GM19023 (cell line): ENCODE measurements at regions not wholly inside any gene's neighbourhood (a gene's known extent, or its start where the extent isn't known, plus 50 kb on each side); places are given as distances from the start of the nearest gene placed in this dataset.
"Not testable (repeated sequence)": the region's sequence is repeated elsewhere in the genome, so short reads cannot be mapped to it uniquely, and the experiment has no call there.

Source experiments
- ATAC-seq: cut with Tn5 transposase; IDR thresholded peaks from one replicate; pipeline ENCODE4 v1.9.1; 2021; ENCODE audit warnings: mild to moderate bottlenecking, moderate library complexity; ENCODE audit not compliant: unreplicated experiment

DNA sequence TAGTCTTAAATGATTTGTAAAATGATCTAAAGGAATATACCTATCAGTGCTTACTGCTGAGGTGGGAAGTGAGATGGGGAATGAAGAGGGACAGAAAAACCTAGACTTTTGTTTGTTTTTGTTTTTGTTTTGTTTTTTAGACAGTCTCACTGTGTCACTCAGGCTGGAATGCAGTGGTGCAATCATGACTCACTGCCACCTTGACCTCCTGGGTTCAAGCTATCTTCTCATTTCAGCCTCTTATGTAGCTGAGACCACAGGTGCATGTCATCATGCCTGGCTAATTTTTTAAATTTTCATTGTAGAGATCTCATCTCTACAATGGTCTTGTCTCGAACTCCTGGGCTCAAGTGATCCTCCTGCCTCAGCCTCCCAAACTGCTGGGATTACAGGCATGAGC lies 116.4 kb upstream of the SEM1 start:
- ATAC-seq, result no peak

GRCh38 chr7:96827701-96828100 lies 118.1 kb upstream of the SEM1 start:
- ATAC-seq, result no peak

- not testable (repeated sequence) for ATAC-seq
These were observed 119.5 kb upstream of the SEM1 start for GRCh38 chr7:96829121-96829520.

DNA sequence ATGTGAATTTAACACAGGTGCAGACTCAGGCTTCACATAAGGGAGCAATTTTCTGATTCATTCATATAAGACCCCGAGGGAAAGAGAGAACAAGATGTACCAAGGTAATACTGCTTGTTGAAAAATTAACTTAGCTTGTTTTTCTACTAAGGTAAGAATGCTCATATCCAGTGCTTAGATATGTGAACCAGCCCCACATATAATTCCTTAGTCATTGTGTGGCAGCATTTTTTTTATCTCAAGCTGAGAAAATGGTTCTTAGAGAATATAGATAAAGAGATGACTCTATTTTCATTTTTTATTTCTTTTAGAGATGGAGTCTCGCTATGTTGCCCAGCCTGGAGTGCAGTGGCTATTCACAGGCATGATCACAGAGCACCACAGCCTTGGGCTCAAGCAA lies 121.8 kb upstream of the SEM1 start:
- ATAC-seq, result no peak

DNA sequence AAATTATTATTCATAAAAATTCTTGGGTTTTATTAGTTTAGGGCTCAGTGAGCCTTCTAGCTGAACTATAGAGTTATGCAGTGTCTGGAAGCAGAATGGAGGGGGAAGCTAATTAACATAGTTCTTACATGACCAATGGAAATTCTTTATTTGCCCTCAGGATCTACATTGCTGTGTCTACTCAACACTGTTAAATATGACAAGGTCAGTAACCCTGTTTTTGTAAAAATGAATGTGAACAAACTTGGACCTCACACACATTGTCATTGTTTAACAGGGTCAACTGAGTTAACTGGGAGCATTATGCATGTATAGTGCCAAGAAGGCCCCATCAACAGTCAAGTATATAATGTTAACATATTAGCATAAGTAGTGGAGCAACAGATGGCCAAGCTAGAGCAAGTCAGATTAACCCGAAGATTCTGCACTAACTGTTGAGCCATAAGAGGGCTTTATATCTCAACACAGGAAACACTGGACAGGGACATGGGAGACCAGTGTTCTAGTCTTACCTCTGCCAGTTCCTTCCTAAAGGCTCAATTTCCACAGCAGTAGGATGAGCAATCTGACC lies 122.5 kb upstream of the SEM1 start:
- ATAC-seq, result no peak

DNA sequence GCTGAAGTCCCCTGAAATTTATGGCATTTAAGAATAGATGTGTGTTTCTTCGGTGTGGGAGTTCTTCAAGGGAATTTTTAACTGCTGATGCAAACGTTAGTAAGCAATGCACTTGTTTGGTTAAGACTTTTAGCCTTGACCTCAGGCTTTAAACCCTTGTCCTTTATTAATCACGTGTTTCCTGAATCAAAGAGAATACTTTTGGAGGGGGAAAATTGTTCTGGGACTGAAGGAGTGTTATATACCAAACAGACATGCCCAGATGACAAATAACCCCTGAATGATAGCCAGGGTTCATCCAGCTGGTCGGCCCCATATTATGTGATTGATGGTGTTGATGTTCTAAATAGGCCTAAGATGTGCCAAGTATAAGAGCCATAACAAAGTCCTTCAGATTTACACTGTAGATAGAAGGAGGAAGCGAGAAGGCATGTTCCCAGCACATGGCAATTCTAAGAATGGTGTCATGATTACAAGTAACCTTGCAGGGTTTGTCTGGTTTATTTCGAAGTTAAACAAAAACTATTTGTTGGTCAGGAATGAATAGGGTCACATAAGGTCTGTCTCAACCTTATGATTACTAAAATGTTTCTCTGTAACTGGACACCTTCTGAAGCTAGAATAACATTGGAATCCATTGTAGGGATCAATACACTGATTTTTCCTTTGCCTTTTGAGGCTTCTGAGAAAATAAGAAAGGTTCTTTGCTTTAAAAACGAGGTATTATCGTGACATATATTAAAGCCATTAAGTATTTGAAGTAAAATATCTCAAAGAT lies 124.2 kb upstream of the SEM1 start:
- ATAC-seq, result no peak

DNA sequence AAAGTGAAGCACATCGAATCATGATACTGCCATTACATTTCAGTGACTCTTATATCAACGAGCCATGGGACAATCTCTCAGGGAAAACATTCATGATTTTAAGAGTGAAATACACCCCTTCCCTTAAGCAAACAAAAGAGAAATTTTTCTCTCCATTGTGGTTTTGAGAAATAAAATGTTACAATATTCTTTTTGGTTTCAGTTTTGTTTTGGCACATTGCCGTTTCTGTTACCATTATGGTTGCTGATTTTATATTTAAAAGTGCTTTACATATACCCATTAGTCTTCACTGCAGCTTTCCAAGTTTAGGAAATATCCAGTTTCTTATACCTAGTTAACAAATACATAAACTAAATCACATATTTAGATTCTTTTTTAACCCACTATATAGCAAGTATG lies 126.8 kb upstream of the SEM1 start:
- ATAC-seq, result no peak

DNA sequence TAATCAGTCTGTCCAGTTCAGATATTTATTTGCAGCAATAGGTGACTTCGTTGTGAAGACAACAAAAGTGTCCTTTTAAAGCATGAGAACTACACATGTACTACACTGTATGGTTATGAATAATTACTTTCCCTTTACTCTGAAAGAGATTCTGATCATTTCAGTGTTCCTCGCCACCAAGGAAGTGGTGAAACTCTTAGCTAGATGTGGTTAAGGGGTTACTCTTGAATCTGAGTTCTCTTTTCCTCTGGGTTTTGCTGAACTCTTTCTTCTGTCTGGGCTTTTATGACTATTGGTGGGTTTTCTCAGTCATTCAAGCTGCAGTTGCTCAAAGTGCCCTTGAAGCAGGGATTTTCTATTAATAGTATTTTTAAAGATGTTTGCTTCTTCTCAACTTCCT lies 127.9 kb upstream of the SEM1 start:
- peak; percentile 82 for ATAC-seq

DNA sequence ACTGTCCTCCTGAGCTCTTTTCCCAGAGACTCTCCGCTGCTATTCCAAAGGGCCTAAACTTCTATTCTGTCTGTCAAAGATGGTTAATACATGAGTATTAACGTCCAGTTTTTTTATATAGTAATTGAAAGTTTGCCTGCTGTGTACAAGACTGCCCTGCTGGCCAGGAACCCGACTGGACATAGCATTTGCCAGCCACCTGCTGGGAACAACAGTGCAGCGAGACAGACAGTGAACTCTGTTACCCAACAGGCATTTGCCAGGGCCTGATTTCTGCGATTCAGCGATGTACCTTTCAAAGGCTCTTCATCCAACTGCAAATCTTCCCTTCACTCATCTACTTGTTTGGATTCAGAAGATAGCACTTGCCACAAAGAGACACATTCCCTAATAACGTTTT lies 128.8 kb upstream of the SEM1 start:
- ATAC-seq, result no peak

GRCh38 chr7:96855139-96855538 lies 145.5 kb upstream of the SEM1 start:
- no peak for ATAC-seq

DNA sequence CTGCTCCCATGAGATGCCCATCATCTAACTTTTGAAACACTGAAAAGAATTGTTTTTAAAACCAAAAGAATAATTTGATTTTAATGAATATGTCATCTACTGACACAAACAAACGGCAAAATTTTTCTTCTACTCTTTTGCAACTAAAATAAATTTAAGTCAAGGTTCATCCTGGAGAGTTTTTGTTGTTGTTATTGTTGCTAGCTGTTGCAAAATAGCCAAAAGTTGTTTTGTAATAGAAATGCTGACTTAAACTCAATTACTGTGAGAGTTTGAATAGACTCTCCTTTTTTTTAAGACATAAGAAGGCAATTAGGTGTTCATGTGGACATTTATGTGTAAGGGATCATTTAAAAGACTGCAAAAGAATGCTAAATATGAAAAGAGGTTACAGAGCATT lies 146.0 kb upstream of the SEM1 start:
- no peak for ATAC-seq

DNA sequence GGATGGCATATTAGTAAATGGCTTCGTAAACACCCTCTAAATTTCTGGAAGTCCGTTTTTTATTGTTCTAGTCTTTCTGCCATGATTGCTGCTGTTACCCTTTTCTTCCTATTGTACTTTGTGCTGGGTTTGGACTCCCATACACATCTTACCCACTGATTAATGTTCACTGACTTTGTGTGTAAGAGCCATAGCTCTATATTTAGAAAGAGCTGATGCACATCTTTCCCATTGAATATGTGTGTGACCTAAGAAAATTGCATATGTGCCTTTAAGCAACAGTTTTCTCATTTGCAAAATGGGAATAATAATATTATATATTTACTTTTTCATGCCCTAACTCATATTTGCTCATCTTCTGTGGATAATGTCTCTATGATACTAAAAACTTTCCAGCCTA lies 135.8 kb upstream of the DLX6 start:
- ATAC-seq, result no peak

DNA sequence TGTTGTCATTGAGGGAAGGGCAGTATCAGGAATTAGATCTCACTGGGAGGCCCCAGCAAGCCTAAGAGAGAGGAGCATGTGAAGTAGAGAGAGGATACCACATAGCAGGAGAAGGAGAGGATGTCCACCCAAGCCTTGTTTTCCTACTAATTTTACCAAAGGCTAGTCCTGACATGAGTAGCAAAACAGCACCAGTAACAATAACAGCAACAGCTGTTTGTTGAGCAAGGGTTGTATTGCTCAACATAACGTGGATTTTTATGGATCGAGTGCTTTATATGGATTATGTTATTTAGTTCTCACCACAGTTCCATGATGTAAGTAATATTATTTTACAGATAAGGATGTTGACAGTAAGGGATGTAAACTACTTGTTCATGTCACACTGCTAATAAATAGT lies 135.2 kb upstream of the DLX6 start:
- no peak for ATAC-seq

GRCh38 chr7:96870934-96871333 lies 134.4 kb upstream of the DLX6 start:
- ATAC-seq, result no peak

DNA sequence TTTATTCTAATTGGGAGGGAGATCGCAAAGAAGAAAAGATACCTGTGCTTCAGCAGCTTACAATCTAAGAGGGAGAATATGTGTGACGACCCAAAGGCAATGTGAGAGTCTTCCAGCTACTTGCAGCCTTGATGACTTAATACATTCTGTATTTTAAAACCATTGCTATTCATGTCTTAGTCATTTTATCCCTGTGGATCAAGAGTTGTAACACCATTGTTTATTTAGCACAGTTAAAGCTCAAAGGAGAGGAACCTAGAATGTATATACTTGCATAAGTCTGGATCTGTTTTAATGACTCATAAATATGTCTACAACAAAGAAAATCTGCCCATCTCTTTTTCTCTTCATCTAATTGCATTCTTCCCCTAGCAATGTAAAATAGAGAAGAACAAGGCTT lies 117.9 kb upstream of the DLX6 start:
- ATAC-seq, result no peak

GRCh38 chr7:96899108-96899507 lies 106.2 kb upstream of the DLX6 start:
- ATAC-seq, result no peak

DNA sequence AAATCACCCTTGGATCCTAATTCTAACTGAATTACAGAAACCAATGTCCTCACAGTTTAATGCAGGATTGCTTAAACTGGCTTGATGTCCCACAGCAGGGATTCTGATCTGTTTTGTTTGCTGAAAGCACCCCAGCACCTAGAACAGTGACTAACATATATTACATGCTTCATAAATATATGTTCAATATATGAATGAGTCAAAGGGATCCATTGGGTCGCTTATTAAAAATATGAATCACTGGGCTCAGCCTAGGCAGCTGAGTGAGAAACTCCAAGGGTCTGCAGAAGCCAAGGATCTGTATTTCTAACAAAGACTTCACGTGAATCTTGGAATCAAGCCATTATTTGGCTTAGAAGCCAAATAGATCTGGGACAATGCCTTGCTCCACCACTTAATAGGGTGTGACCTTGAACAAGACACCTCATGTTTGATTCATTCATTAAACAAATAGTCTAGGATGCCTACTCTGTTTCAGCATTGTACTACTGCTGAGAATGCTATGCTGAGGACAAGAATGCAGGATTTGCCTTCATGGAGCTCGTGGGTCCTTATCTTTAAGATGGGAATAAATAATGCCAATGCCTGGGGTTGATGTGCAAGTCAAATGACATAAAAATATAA lies 103.4 kb upstream of the DLX6 start:
- ATAC-seq, result no peak

DNA sequence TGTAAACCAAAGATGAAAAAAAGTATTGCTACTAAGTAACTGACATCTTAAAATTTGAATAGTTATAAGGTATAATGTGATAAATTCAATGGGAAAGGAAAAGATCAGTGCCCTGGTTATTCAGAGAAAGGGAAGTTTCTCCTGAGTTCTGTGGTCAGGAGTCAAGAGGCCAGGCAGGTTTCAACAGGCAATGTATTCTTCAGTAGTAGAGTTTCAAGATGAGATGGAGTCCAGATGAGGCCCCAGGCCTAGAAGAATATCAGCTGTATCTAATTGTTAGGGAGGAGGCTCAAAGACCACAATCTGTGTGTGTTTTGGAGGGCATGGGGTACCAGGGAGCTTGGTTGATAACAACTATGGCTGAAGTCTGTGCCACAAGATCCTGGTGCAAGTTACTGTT lies 101.4 kb upstream of the DLX6 start:
- no peak for ATAC-seq

GRCh38 chr7:96910486-96910885 lies 94.9 kb upstream of the DLX6 start:
- no peak for ATAC-seq

GRCh38 chr7:96915029-96915428 lies 90.3 kb upstream of the DLX6 start:
- ATAC-seq, result no peak

DNA sequence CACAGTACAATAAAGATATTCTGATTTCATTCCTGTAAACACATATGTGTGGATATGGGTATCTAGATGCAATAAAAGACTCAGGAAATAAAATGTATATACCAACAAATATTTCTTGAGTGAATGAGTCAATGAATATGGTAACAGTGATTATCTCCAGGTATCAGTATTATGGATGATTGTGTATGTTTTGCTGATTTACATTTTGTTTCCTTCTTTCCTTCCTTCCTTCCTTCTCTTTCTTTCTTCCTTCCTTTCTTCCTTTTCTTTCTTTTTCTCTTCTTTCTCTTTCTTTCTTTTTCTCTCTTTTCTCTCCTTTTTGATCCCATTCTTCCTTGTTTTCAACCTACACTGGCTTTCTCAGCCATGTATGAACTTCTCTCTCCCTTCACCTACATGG lies 85.3 kb upstream of the DLX6 start:
- ATAC-seq, result no peak

DNA sequence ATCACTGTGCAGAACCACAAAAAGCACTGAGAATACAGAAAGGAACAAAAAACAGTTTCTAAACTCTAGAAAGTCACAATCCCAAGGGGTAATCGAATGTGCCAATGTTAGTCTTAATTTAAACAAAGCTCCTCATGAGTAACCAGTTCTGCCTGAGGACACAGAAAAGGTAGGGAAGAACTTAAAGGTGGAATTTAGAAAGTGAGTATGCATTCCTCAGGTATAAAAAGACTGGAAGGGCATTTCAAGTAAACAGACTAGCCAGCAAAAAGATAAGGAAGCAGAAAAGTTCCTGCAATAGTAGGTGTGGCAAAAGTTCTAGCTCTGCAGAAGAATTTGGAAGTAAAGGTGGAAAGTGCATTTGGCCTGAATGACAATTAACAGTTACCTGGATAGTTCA lies 84.6 kb upstream of the DLX6 start:
- ATAC-seq, result no peak

GRCh38 chr7:96921231-96921630 lies 84.1 kb upstream of the DLX6 start:
- ATAC-seq, result no peak
